ES-I3 (cell line): ENCODE measurements at regions not wholly inside any gene's neighbourhood (a gene's known extent, or its start where the extent isn't known, plus 50 kb on each side); places are given as distances from the start of the nearest gene placed in this dataset.

Source experiments
- H3K36me3 ChIP-seq: 2 replicates; pipeline ENCODE4 v1.6.1; 2013; ENCODE audit warnings: mild to moderate bottlenecking, low read length, control low read depth, moderate library complexity; ENCODE audit not compliant: insufficient read depth
- H3K4me1 ChIP-seq: 2 replicates; pipeline ENCODE4 v1.6.1; 2013; ENCODE audit warnings: mild to moderate bottlenecking, control low read depth, low read length; ENCODE audit not compliant: insufficient read depth
- H3K9ac ChIP-seq: 2 replicates; pipeline ENCODE4 v1.6.1; 2013; ENCODE audit warnings: low read depth, mild to moderate bottlenecking, low read length, moderate library complexity
- H3K9me3 ChIP-seq: 2 replicates; pipeline ENCODE4 v1.6.1; 2013; ENCODE audit warnings: mild to moderate bottlenecking, low read length, moderate library complexity; ENCODE audit not compliant: control insufficient read depth, insufficient read depth

GRCh38 chr18:77486985-77487384, 237.3 kb downstream of the GALR1 start:
- Histone ChIP-seq H3K9ac (no peak overlapping the region), H3K4me1 (peaks cover 3% of the 10 kb centered on the region; the same call in 1 of the 2 replicates), H3K36me3 (peaks cover 3% of the 10 kb centered on the region; the same call in 1 of the 2 replicates), H3K9me3 (no peaks in the 10 kb centered on the region)

- Histone ChIP-seq H3K4me1 (no peaks in the 10 kb centered on the region), H3K36me3 (peaks cover 3% of the 10 kb centered on the region; the same call in 1 of the 2 replicates), H3K9me3 (no peaks in the 10 kb centered on the region), H3K9ac (no peak overlapping the region)
Observed at GRCh38 chr18:77487951-77488740, 238.5 kb downstream of the GALR1 start.

- no peaks in the 10 kb centered on the region for H3K4me1 ChIP-seq
- H3K9me3 ChIP-seq, result no peaks in the 10 kb centered on the region
- H3K36me3 ChIP-seq, result no peaks in the 10 kb centered on the region; the same call in 1 of the 2 replicates
- H3K9ac ChIP-seq, result no peak overlapping the region
Observed at GRCh38 chr18:77495079-77495478, 245.4 kb downstream of the GALR1 start.

- H3K4me1 ChIP-seq, result no peaks in the 10 kb centered on the region
- no peaks in the 10 kb centered on the region for H3K9me3 ChIP-seq
- H3K36me3 ChIP-seq, result no peaks in the 10 kb centered on the region; the same call in 1 of the 2 replicates
- H3K9ac ChIP-seq, result no peak overlapping the region
Observed at GRCh38 chr18:77495982-77496690, 246.5 kb downstream of the GALR1 start.

GRCh38 chr18:77501266-77501665, 251.6 kb downstream of the GALR1 start:
- H3K9ac ChIP-seq, result no peak overlapping the region
- no peaks in the 10 kb centered on the region for H3K9me3 ChIP-seq
- H3K4me1 ChIP-seq, result no peaks in the 10 kb centered on the region
- H3K36me3 ChIP-seq, result no peaks in the 10 kb centered on the region

- Histone ChIP-seq H3K9ac (no peak overlapping the region), H3K9me3 (no peaks in the 10 kb centered on the region), H3K36me3 (no peaks in the 10 kb centered on the region), H3K4me1 (no peaks in the 10 kb centered on the region)
Observed at GRCh38 chr18:77505499-77505898, 255.9 kb downstream of the GALR1 start.

GRCh38 chr18:77512152-77512551, 262.5 kb downstream of the GALR1 start:
- no peaks in the 10 kb centered on the region for H3K9me3 ChIP-seq
- H3K9ac ChIP-seq, result no peak overlapping the region
- H3K4me1 ChIP-seq, result no peaks in the 10 kb centered on the region
- no peaks in the 10 kb centered on the region for H3K36me3 ChIP-seq

- H3K4me1 ChIP-seq, result no peaks in the 10 kb centered on the region
Observed at GRCh38 chr18:77517901-77518300, 268.3 kb downstream of the GALR1 start.

GRCh38 chr18:77520767-77521166, 271.1 kb downstream of the GALR1 start:
- no peaks in the 10 kb centered on the region; the same call in 1 of the 2 replicates for H3K36me3 ChIP-seq
- no peaks in the 10 kb centered on the region; the same call in 1 of the 2 replicates for H3K9me3 ChIP-seq
- H3K4me1 ChIP-seq, result no peaks in the 10 kb centered on the region
- no peak overlapping the region for H3K9ac ChIP-seq

More at GRCh38 chr18:77517901-77518300, 268.3 kb downstream of the GALR1 start:
- Histone ChIP-seq H3K36me3 (no peaks in the 10 kb centered on the region; the same call in 1 of the 2 replicates), H3K9me3 (no peaks in the 10 kb centered on the region; the same call in 1 of the 2 replicates), H3K9ac (no peak overlapping the region)

GRCh38 chr18:77522051-77522675, 272.5 kb downstream of the GALR1 start:
- Histone ChIP-seq H3K36me3 (no peaks in the 10 kb centered on the region; the same call in 1 of the 2 replicates), H3K9me3 (no peaks in the 10 kb centered on the region; the same call in 1 of the 2 replicates), H3K4me1 (no peaks in the 10 kb centered on the region), H3K9ac (no peak overlapping the region)

GRCh38 chr18:77524909-77525308, 275.3 kb downstream of the GALR1 start:
- Histone ChIP-seq H3K9ac (no peak overlapping the region), H3K4me1 (no peaks in the 10 kb centered on the region), H3K36me3 (no peaks in the 10 kb centered on the region; the same call in 1 of the 2 replicates), H3K9me3 (no peaks in the 10 kb centered on the region)

- Histone ChIP-seq H3K36me3 (no peaks in the 10 kb centered on the region; the same call in 1 of the 2 replicates), H3K9ac (no peak overlapping the region), H3K9me3 (no peaks in the 10 kb centered on the region), H3K4me1 (no peaks in the 10 kb centered on the region)
Observed at GRCh38 chr18:77526962-77527361, 277.3 kb downstream of the GALR1 start.

- Histone ChIP-seq H3K9ac (no peak overlapping the region), H3K9me3 (no peaks in the 10 kb centered on the region), H3K36me3 (no peaks in the 10 kb centered on the region), H3K4me1 (no peaks in the 10 kb centered on the region)
Observed at GRCh38 chr18:77528872-77529271, 279.2 kb downstream of the GALR1 start.

GRCh38 chr18:77529492-77530176, 280.0 kb downstream of the GALR1 start:
- Histone ChIP-seq H3K36me3 (no peaks in the 10 kb centered on the region), H3K4me1 (no peaks in the 10 kb centered on the region), H3K9ac (no peak overlapping the region), H3K9me3 (no peaks in the 10 kb centered on the region)
